Mucosa of descending colon (tissue), 3 donors: ENCODE measurements at regions not wholly inside any gene's neighbourhood (a gene's known extent, or its start where the extent isn't known, plus 50 kb on each side); places are given as distances from the start of the nearest gene placed in this dataset.
"Not testable (repeated sequence)": the region's sequence is repeated elsewhere in the genome, so short reads cannot be mapped to it uniquely, and the experiment has no call there.

Experiments used
- ATAC-seq: fragments of 200-7000 bp; cut with Tn5 transposase; one replicate; pipeline ENCODE4 v1.9.1; 2020; ENCODE audit warnings: mild to moderate bottlenecking, moderate library complexity
- DNase-seq, 3 donors: peaks; one replicate each; pipeline ENCODE4 v3.0.0-alpha.2; 2020
- H3K36me3 ChIP-seq: fragments of 200-600 bp; one replicate; pipeline ENCODE4 v1.8.0; 2021; ENCODE audit warnings: low read depth, mild to moderate bottlenecking
- H3K4me1 ChIP-seq: fragments of 200-600 bp; one replicate; pipeline ENCODE4 v1.8.0; 2021; ENCODE audit warnings: low read depth, mild to moderate bottlenecking
- H3K4me3 ChIP-seq: fragments of 200-600 bp; one replicate; pipeline ENCODE4 v1.8.0; 2021; ENCODE audit warnings: mild to moderate bottlenecking
- H3K9me3 ChIP-seq: fragments of 200-600 bp; one replicate; pipeline ENCODE4 v1.8.0; 2021; ENCODE audit warnings: mild to moderate bottlenecking
- intact Hi-C, 2 donors: fragments of 100-400 bp; cut with DNase I in 1 of 2; cut with micrococcal nuclease in 1 of 2; formaldehyde crosslinking; loops; one replicate each; pipeline versions ENCODE4 v1.11.0 to v1.11.1; 2022; cut with DNase I, micrococcal nuclease
- TF ChIP-seq, protein P1 (sequence below): fragments of 200-600 bp; IDR thresholded peaks from one replicate; pipeline ENCODE4 v1.8.0; 2022; ENCODE audit warnings: antibody characterized with exemption, mild to moderate bottlenecking
- donor health status: DM: no; HTN: no; CAD: no; lungs with moderate emphysema.
- donor health status: DM: no; HTN: no; CAD: no.
- donor health status: DM: no; HTN: yes; CAD: no.

DNA sequence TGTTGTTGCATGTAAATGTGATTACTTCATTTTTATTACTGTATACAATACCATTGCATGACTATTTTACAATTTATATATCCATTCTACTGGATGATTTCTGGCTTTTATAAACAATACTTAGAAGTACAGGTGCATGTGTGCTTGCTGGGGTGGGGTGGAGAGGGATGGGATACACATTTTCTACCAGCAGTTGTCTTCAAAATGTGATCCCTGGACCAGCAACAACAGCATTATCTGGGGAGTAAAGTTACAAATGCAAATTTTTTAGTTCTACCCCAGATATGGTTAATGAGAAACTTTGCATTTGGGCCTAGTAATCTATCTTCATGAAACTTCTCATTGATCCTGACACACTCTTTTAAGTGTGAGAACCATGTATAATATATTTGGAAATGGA, 905.4 kb upstream of the ATXN7L3B start:
- intact Hi-C loops, result no loop called here
- Histone ChIP-seq H3K4me1 (no peaks in the 10 kb centered on the region), H3K4me3 (no peak overlapping the region), H3K9me3 (peaks cover 7% of the 10 kb centered on the region), H3K36me3 (no peaks in the 10 kb centered on the region)
- TF ChIP-seq, protein P1, sequence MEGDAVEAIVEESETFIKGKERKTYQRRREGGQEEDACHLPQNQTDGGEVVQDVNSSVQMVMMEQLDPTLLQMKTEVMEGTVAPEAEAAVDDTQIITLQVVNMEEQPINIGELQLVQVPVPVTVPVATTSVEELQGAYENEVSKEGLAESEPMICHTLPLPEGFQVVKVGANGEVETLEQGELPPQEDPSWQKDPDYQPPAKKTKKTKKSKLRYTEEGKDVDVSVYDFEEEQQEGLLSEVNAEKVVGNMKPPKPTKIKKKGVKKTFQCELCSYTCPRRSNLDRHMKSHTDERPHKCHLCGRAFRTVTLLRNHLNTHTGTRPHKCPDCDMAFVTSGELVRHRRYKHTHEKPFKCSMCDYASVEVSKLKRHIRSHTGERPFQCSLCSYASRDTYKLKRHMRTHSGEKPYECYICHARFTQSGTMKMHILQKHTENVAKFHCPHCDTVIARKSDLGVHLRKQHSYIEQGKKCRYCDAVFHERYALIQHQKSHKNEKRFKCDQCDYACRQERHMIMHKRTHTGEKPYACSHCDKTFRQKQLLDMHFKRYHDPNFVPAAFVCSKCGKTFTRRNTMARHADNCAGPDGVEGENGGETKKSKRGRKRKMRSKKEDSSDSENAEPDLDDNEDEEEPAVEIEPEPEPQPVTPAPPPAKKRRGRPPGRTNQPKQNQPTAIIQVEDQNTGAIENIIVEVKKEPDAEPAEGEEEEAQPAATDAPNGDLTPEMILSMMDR, result no peak
- no peak for ATAC-seq
- DNase-seq, result no peak

DNA sequence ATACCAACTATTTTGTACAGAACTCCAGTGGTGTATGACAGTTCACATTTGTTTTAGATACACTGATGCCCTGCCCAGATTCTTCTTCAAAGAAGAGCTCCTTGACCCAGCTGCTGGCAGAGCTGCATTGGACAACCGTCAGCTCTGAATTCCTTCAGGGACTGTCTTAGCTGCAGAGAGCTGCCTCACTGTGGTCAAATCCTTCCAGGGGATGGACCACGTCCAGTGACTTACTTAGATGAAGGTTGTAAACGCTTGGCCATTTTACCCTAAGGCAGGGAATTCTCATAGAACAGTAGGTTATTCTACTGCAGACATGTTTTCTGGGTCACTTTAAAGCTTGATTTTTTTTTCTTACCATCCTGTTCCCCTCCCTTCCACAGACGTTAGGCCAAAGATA, 905.0 kb upstream of the ATXN7L3B start:
- no peaks in the 10 kb centered on the region for H3K36me3 ChIP-seq
- H3K4me1 ChIP-seq, result no peaks in the 10 kb centered on the region
- TF ChIP-seq, protein P1, result no peak
- peaks cover 9% of the 10 kb centered on the region for H3K9me3 ChIP-seq
- DNase-seq (no peak), ATAC-seq (no peak)
- intact Hi-C loops, result no loop called here
- H3K4me3 ChIP-seq, result no peak overlapping the region

GRCh38 chr12:73639397-73639796, 898.2 kb upstream of the ATXN7L3B start:
- H3K36me3 ChIP-seq, DNase-seq, H3K4me1 ChIP-seq, H3K4me3 ChIP-seq, intact Hi-C loops, ATAC-seq: not testable (repeated sequence)
- H3K9me3 ChIP-seq, result peaks cover 19% of the 10 kb centered on the region

DNA sequence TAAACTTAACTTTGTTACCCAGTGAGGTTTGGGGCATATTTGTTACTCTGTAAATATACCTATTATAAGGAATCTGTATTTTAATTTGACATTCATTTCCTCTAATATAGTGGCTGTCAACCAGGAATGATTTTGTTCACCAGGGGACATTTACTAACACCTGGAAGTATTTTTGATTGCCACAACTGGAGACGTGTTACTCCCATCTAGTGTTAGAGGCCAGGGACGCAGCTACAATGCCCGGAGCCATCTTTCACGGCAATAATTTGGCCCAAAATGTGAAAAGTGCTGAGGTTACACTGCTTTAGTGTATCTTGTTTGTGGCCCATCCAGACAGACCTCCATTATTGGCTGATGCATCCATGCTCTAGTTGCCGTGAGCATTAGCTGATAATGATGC, 881.3 kb upstream of the ATXN7L3B start:
- intact Hi-C loops, result no loop called here
- DNase-seq (no peak), ATAC-seq (no peak)
- Histone ChIP-seq H3K9me3 (peaks cover 27% of the 10 kb centered on the region), H3K4me1 (no peaks in the 10 kb centered on the region), H3K36me3 (no peaks in the 10 kb centered on the region), H3K4me3 (no peak overlapping the region)
- TF ChIP-seq, protein P1, result no peak

GRCh38 chr12:73659802-73660201, 877.8 kb upstream of the ATXN7L3B start:
- no peak for DNase-seq
- H3K36me3 ChIP-seq, result no peaks in the 10 kb centered on the region
- peaks cover 14% of the 10 kb centered on the region for H3K9me3 ChIP-seq
- intact Hi-C loops, result no loop called here
- H3K4me1 ChIP-seq, result no peaks in the 10 kb centered on the region
- H3K4me3 ChIP-seq, result no peak overlapping the region
- ATAC-seq, result no peak
- TF ChIP-seq, protein P1, result no peak

DNA sequence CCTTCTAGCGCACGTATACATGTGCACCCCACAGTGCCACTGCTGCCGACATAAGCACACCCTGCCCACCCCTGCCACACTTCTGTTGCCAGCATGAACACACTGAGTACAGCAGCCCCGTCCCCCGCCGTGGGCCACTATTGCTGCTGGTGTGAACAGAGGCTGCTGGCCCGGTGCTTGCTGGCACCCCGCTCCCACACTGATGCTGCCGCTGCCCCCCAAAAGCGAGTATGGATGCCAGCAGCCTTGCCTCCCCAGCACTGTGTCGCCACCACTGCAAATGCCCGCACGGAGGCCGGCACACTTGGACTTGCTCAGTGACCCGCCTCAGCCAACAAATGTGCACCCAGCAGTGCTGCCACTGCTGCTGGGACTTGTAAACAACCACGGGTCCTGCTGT, 872.4 kb upstream of the ATXN7L3B start:
- no peak for DNase-seq
- TF ChIP-seq, protein P1, result no peak
- Histone ChIP-seq H3K4me3 (no peak overlapping the region), H3K36me3 (no peaks in the 10 kb centered on the region), H3K9me3 (peaks cover 17% of the 10 kb centered on the region), H3K4me1 (no peaks in the 10 kb centered on the region)
- no peak for ATAC-seq
- intact Hi-C loops, result no loop called here

GRCh38 chr12:73671550-73671949, 866.1 kb upstream of the ATXN7L3B start:
- DNase-seq, H3K4me1 ChIP-seq, H3K36me3 ChIP-seq, ATAC-seq, intact Hi-C loops, H3K4me3 ChIP-seq: not testable (repeated sequence)
- peaks cover 11% of the 10 kb centered on the region for H3K9me3 ChIP-seq
